Body of pancreas (tissue), 4 donors: ENCODE measurements at regions not wholly inside any gene's neighbourhood (a gene's known extent, or its start where the extent isn't known, plus 50 kb on each side); places are given as distances from the start of the nearest gene placed in this dataset.

ENCODE experiments used
- POLR2A ChIP-seq, 3 donors: fragments of 450-650 bp; IDR thresholded peaks; one replicate each; pipeline ENCODE4 v1.6.1; 2016; ENCODE audit warnings: antibody characterized with exemption in 3 of 3, mild to moderate bottlenecking in 2 of 3
- TF ChIP-seq, protein P1 (sequence below), 7 experiments: fragments of 450-650 bp in 4 of 7; fragments of 200-600 bp in 3 of 7; sonication (generic) in 3 of 7; IDR thresholded peaks; one replicate each; pipeline ENCODE4 v1.5.1; 2016 to 2019; ENCODE audit warnings: antibody characterized with exemption in 7 of 7

DNA sequence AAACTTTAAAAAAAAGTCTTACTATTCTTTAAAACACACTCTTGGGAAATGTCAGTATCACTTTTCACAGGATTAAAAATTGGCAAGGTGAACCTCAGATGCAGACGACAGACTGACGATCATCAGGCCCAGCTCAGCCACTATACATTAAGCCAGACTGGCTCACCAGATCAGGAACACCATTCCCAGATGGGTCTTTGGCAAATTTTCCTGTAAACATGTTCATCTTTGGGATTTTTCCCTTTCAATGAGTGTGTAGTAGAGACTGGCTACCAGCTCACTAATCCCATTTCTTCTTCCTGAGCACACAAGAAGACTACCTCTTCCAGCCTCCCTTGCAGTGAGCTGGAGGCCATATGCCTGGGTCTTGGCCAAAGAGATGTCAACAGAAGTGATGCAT, 142.7 kb upstream of the CHST15 start:
- TF ChIP-seq POLR2A (IDR thresholded peaks at IDR 0.05): no peak
- TF ChIP-seq, protein P1, sequence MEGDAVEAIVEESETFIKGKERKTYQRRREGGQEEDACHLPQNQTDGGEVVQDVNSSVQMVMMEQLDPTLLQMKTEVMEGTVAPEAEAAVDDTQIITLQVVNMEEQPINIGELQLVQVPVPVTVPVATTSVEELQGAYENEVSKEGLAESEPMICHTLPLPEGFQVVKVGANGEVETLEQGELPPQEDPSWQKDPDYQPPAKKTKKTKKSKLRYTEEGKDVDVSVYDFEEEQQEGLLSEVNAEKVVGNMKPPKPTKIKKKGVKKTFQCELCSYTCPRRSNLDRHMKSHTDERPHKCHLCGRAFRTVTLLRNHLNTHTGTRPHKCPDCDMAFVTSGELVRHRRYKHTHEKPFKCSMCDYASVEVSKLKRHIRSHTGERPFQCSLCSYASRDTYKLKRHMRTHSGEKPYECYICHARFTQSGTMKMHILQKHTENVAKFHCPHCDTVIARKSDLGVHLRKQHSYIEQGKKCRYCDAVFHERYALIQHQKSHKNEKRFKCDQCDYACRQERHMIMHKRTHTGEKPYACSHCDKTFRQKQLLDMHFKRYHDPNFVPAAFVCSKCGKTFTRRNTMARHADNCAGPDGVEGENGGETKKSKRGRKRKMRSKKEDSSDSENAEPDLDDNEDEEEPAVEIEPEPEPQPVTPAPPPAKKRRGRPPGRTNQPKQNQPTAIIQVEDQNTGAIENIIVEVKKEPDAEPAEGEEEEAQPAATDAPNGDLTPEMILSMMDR (IDR thresholded peaks at IDR 0.05): no peak
